ENCODE measurements at regions not wholly inside any gene's neighbourhood (a gene's known extent, or its start where the extent isn't known, plus 50 kb on each side); places are given as distances from the start of the nearest gene placed in this dataset.

DNA sequence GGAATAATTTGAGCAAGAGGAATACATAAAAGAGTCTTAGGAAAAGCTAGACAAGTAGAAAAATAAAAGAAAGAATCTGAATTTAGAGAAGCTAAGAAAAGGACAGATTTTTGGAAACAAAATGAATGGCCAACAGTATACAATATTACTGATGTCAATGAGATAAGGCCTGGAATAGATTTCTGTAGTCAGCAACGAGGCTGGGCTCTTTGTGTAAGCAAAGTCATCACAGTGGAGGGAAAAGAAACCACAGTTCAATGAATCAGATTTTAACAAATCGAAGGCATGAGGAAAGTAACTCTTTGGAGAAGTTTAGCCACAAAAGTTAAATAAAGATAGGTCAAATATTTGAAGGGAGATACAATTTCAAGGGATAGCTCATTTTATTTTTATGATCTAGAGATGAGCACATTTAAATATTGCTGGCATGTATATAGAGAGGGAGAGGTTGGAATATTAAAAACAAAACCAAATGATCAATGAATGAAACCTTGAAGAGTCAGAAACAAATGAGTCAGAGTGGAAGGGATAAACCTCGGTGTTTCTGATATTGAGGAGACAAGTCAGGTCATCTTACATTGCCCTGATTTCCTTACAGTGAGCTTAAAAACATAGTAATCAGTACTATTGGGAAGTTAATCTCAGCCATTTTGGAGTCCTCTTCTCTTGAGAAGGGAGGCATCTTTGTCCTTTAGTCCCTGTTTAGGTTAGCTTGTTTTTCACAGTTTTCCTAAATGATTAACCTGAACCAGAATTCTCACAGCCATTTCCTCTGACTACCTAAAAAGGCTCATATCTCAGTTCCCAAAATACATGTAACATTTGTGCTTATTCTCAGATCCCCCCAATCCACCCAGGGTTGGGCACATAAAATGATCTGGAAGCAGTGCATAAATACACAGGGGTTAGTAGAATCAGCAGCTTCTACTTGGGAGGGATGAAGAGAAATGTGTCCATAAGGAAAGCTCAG is 620.0 kb upstream of the B3GALT2 start:
- DNase-seq (ENCODE audit: low read depth in 2 of 2), result no peak

GRCh38 chr1:193799948-193800690 is 613.7 kb upstream of the B3GALT2 start:
- no peak for DNase-seq (ENCODE audit: low read depth in 2 of 2)

DNA sequence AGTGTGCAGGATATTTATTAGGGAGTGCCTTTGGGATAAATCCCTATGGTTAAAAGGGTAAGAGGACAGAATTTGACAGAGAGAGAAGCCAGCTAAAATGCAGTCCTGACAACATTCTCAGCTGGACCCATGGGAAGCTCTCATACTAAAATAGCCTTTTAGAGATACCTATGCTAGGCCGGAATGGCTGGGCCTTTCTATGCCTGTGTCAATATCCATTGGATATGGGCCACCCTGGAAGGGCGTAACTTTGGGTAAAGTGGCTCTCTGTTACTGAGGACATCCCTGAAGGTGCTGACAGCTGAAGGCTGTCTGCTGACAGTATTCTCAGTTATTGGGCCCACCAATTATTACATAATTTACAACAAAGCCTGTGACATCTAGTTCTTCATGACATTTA is 613.0 kb upstream of the B3GALT2 start:
- DNase-seq (ENCODE audit: low read depth in 2 of 2), result no peak

DNA sequence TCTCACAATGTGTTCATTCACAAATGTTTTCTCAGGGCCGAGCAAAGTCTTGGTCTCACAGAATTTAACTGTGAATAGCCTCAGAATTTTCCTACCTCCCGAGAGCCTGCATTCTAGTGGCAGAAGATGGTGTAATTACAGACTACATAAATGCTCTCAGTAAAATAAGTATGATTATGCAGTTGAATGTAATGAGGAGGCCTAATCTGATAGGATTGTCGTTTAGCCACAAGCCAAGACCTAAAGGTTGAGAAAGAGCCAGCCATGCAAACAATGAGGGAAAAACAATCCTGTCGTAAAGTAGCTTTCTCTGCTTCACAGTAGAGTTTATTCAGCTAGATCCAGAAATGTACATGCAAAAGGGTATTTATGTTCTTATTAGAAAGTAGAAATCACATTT is 607.8 kb upstream of the B3GALT2 start:
- DNase-seq (ENCODE audit: low read depth in 2 of 2), result no peak

DNA sequence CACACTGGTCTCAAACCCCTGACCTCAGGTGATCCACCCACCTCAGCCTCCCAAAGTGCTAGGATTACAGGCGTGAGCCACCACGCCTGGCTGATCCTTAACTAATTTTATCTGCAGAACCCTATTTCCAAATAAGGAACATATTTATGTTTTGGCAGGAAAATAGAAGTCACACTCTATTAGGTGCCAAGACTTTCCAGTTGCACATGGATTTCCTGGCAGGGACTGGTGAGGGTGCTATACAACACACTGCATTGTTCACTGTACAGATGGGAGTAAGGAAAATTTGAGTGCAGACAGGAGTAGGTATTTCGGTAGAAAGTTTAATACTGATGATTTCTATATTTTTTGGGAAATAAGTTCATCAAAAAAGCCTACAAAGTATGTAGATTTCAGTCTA is 605.3 kb upstream of the B3GALT2 start:
- DNase-seq (ENCODE audit: low read depth in 2 of 2), result no peak

DNA sequence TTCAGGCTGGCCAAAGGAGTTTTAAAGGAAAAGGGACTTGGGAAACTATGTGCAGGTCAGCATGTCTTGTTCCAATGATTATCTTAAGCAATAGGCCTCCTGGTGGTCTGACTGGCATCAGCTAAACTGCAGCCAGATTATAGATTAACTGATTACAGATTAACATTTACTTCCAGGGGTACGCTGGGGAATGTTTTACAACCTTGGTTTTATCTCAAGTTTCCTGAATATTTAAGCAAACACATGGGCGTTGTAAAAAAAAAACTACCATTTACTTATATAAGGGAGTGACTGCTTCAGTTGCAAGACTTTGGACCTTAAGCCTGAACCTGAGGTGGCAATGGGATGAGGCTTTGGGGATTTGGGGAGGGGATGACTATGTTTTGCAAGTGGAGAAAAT is 600.6 kb upstream of the B3GALT2 start:
- no peak for DNase-seq (ENCODE audit: low read depth in 2 of 2)

DNA sequence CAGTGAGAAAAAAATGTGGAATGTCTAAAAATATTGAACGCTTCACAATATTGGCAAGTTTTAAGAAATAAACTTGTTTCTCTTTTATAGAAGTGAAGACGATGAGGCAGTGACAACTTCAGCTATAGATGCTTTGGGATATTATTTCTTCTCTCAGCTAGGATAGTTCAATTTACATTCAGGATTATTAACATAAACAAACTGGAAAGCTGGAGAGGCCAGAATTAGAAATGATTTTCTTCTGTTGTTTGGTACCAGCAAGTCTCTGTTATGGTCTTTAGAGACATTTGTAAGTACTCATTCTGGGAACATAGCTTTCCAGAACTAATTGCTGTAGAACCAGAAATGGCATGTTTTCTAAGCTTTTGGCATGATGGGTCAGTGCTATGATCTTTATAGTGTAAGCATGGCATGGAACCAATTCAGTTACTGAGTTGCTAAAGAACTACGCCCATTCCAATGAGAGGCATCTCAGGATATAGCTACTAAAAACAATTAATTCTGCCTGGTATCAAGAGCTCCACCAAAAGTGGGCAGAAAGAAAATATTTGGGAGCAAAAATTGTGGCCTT is 599.5 kb upstream of the B3GALT2 start:
- DNase-seq (ENCODE audit: low read depth in 2 of 2), result no peak

GRCh38 chr1:193774536-193775323 is 588.3 kb upstream of the B3GALT2 start:
- DNase-seq (ENCODE audit: low read depth in 2 of 2), result no peak

DNA sequence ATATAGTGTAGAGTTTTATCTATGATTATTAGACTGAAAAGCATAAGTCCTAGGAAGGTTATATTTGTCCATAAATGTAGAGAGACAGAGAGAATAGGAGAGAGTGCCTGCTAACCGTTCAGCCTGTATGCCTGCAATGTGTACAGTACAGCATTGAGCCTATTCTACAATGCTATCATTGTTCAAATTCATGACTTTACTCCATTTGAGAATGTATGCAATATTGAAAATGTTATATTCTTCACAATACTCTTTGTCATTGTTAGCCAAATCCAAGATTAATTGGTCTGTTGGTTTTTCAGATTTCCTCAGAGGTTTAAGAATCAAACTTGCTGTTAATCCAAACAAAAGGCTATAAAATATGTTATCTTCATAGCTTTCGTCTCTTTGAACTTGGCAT is 585.2 kb upstream of the B3GALT2 start:
- no peak for DNase-seq (ENCODE audit: low read depth in 2 of 2)

- DNase-seq (ENCODE audit: low read depth in 2 of 2), result no peak
Measured at GRCh38 chr1:193769651-193770050, 583.2 kb upstream of the B3GALT2 start.

GRCh38 chr1:193767886-193768285 is 581.5 kb upstream of the B3GALT2 start:
- no peak for DNase-seq (ENCODE audit: low read depth in 2 of 2)

GRCh38 chr1:193766329-193766728 is 579.9 kb upstream of the B3GALT2 start:
- DNase-seq (ENCODE audit: low read depth in 2 of 2), result no peak

GRCh38 chr1:193763266-193763665 is 576.9 kb upstream of the B3GALT2 start:
- no peak for DNase-seq (ENCODE audit: low read depth in 2 of 2)

DNA sequence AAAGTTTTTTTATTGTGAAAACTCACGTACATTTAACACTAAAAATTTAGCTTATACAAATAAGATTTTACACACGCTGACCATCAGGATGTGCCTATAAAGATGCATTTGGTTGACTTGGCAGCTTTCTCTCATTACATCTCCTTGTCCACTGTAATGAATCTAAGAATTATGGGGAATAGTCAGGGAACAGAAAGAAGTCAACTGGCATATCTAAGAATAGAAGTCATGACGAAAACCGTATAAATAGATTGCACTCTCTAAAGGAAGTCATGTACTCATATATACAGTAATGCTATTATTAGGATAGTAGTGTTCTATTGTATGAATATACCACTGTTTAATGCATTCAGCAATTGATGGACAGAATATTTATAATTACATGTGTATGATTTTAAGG is 575.8 kb upstream of the B3GALT2 start:
- no peak for DNase-seq (ENCODE audit: low read depth in 2 of 2)

DNA sequence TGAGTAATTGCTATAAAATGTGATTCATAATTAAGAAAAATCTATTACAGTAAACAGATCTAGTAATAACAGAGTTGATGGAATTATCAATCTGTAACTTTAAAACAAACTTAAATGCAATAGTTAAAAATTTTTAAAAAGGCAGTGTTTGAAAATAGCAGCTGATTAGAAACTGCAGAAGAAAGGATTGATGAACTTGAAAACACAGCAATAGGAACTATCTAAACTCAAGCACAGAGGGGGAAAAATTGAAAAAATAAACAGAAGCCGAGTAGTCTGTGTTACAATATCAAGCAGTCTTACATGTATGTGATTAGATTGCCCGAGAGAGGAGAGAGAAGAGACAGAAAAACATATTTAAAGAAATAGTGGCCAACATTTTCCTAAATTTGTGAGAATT is 569.0 kb upstream of the B3GALT2 start:
- no peak for DNase-seq (ENCODE audit: low read depth in 2 of 2)

DNA sequence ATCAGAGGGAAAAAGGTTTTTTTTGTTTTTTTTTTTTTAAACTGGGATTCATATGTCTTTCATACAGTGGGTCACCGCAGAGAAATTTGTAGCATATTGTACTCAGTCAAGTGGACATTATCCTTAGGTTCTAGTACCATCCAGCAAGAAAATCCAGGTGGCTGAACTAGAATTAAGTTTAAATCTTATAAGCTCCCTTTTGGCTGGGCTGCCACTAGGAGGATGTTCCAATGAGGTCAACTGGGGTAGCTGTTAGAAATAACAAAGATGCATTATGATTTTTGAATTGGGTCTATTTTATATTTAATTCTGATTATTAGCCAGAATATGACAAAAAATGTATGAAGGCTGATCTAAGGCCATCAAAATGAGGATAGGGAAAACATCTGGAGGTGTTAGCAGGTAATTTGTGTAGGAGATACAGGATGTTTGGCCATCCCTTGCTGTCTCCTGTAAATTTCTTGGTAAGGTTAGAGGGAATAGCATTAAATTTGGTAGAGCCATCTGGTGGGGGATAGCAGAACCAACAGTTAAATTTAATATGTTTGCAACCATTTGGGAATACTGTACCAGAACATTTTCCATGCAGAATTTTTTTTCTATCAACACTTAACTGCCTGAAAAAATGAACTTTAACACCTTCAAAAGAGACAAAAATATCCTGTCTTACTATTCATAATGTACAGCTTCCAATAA is 568.5 kb upstream of the B3GALT2 start:
- no peak for DNase-seq (ENCODE audit: low read depth in 2 of 2)

DNA sequence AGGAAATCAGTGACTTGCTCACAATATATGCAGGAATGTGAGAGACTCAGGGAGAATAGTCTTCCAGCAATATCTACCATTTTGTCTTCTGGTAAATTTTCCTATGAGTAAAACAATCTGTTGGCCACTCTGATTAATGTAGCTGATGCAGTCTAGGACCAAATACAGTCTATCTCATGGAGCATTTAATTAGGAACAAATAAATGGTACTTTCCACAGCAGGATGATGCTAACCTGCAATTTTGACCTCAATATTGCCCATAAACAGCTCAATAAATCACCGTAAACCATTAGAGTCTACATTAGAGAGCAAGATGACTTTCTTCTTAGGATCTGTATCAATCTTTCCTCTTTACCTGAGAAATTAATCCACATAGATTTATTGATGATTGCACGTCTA is 567.7 kb upstream of the B3GALT2 start:
- no peak for DNase-seq (ENCODE audit: low read depth in 2 of 2)

GRCh38 chr1:193753038-193753756 is 566.8 kb upstream of the B3GALT2 start:
- DNase-seq (ENCODE audit: low read depth in 2 of 2), result no peak

DNA sequence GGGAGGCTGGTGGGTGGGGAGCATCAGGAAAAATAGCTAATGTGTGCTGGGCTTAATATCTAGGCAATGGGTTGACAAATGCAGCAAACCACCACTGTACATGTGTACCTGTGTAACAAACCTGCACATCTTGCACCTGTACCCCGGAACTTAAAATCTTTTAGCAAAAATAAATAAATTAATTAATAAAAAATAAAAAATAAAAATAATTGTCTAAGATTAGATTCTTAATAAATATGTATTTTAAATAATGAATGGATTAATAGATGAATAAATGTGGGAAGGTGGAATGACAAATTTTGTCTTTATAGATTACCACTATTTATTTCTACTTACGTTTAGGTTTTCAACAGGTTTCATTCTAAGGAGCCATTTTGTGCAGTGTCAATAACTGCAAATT is 563.5 kb upstream of the B3GALT2 start:
- no peak for DNase-seq (ENCODE audit: low read depth in 2 of 2)

GRCh38 chr1:193747579-193747978 is 561.2 kb upstream of the B3GALT2 start:
- no peak for DNase-seq (ENCODE audit: low read depth in 2 of 2)

DNA sequence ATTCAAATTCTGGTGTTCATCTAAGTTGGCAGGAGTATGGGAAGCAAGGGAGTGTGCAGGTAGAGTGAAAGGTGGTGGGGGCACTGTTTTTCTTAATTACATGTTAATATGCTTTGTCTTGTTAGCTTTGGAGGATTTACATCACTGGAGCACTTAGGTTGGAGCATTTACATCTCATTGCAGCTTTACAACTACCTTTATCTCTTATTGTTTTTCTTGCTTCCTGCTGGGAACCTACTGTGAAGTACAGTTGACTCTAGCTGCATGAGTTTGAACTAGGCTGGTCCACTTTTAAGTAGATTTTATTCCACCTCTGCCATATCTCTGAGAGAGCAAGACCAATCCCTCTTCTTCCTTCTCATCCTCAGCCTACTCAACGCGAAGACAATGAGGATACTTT is 554.8 kb upstream of the B3GALT2 start:
- no peak for DNase-seq (ENCODE audit: low read depth in 2 of 2)

All from stimulated activated CD4-positive, alpha-beta T cell treated with anti-CD3 and anti-CD28 coated beads, Interleukin-15, amount 100 ng/mL, for 48 hours (primary cell).